NCI-H1930 (cell line): ENCODE measurements at regions not wholly inside any gene's neighbourhood (a gene's known extent, or its start where the extent isn't known, plus 50 kb on each side); places are given as distances from the start of the nearest gene placed in this dataset.
A peak's percentile ranks its signal among the peaks of the same experiment; 100 is the strongest.

Experiments
- DNase-seq, 2 experiments: peaks; one replicate each; lab custom pipeline; 2025; lab: John Stamatoyannopoulos, UW

DNA sequence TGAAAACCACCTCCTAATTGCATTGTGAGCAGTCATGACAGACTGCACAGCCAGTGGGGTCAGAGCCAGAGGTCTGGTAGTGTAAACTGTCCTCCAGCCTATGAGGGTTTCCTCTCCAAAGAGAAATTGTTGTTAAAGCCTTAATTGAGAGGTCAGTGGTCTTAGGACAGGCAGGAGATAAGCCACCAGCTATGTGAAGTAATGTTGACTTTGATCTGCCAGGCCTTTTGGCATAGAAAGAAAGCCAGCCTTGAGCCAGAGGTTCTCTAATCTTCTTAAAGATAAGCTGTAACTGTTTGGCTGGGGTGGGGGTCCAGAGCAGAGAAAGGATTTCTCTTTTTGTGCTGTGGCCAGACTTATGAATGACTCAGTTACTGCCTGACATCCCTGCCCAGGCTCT lies 248.4 kb downstream of the WDR11 start:
- DNase-seq: no peak

DNA sequence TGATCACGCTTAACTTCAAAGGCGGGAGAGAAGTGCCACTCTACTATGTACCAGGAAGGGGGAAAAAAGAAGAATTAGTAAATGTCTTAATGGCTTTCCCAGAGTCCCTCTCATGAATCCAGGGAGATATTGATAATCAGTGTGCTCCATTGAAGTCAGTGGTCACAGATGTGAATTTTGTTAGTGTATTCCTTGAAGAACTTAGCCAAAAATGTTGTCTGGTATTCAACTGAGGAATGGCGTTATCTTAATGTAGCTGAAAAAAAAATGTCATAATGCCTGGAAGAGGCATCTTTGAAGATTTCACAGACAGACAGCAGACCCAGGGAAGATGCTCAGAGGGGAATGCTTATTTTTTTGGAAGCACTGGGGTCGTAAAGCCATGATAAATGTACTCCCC lies 250.4 kb downstream of the WDR11 start:
- no peak for DNase-seq

GRCh38 chr10:121102706-121103105 lies 251.5 kb downstream of the WDR11 start:
- DNase-seq: no peak

DNA sequence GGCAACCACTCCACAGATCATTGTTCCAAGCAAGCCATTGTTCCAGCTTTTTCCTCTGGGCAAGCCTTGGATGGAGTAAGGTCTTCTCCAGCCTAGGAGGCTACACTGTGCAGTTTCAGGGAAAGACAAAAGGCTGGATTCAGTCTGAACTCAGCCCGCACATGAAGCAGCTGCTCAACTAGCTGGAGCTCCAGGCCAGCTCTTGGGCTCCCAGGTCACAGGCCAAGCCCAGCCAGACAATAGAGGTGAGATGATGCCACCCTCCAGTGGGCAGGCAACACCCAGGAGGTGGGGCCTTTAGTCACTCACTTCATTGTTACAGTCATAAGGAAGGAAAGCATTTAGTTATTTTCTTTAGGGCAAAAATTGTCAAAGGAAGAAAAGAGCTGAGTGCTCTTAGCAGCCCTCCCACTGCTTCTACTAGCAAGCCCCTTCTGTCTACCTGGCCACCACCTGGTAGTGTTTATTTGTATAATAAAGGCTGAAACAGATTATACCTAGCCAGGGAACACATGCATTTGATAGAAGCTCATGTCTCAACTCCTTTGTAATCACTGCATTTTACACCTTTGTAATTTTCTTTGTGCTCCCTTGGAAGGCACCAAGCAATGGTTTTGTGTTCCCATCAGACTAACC lies 253.4 kb downstream of the WDR11 start:
- DNase-seq: peak in 1 of 2 experiments; percentile 29

- DNase-seq: no peak
Observed at GRCh38 chr10:121106611-121107010, 255.4 kb downstream of the WDR11 start.

- no peak for DNase-seq
Observed at GRCh38 chr10:121108051-121108450, 256.9 kb downstream of the WDR11 start.

DNA sequence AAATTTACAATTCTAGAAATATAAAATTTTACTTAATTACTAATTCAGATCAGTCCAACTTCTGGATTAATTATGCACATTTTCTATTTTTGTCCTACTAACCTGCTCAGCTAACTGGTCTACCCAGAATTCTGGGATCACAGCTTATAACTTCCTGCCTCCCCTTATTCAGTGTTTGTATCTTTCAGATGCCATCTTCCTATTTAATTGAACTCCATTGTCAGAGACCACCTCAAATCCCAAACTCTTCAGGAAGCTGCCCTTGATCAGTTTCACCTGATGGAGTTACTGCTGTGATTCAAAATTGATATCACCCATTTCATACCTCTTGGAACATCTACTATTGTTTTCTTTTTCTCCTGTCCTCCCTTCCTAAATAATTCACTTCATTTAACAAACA lies 259.2 kb downstream of the WDR11 start:
- no peak for DNase-seq

- DNase-seq: no peak
Observed at GRCh38 chr10:121112136-121112535, 261.0 kb downstream of the WDR11 start.

DNA sequence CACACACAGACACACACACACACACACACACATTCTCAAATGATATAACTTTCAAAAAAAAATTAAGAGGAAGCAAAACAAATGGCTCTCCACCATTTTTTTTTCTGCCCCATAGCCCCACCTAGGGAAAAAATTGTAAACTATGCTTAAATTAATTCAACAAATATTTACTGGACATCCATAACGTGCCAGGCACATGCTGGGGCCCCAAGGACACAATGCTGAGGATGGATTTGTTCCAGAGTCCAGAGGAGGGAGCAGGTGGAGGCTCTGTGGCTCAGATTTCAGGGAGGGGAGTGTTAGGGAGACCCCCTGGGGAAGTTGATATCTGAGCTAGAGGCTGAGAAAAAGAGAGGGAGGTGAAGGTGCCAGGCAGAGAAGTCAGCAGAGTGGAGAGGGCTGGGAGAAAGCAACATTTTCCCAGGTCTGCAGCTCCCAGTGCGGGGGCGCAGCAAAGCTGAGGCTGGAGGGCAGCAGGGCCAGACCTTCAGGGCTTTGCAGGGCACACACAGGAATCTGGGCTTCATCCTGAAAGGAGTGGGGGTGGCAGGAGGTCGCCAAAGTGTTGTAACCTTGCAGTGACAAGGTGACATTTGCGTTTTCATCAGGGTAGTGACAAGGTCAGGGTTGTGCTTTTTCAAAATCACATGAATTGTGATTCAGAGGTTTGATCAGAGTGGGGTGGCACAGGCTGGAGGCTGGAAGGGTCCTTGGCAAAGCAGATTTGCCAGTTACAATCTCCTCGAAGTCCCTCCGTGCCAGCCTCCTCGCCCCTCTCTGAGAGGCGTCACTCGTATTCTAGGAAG lies 261.6 kb downstream of the WDR11 start:
- peak in 1 of 2 experiments; percentile 15 for DNase-seq

DNA sequence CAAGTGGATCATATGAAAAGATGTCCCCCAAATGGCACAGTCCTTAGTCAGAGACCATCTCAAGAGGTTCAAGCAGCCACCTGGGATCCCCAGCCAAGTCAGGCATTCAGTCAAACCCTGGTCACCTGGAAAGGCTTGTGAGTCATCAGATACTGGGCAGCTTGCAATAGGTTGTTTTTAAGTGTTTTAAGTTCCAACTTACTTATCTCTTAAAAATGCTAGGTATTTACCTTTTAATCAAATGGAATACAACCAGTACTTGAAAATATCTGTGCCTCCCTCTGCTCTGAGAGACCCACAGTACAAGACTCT lies 262.2 kb downstream of the WDR11 start:
- no peak for DNase-seq

- DNase-seq: no peak
Observed at GRCh38 chr10:121113911-121114310, 262.7 kb downstream of the WDR11 start.

- DNase-seq: no peak
Observed at GRCh38 chr10:121115154-121115553, 264.0 kb downstream of the WDR11 start.

DNA sequence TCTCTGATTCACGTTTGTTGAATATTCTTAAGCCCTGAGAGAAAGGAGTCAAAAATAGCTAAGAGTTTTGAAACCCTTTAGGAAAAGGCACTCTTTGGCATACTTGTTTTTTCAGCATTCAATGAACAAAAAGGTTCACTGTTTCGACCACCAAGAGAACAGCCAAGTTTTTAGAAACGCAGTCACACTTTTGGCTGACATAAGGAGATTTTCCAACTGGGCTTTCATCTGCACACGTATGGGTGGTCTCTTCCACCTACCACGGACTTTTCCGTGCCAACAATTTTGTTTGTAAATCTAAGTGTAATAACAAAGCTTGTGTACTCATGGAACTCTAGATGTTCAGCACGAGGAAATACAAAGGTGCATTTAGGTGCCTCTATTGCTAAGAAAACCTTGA lies 270.3 kb downstream of the WDR11 start:
- no peak for DNase-seq

DNA sequence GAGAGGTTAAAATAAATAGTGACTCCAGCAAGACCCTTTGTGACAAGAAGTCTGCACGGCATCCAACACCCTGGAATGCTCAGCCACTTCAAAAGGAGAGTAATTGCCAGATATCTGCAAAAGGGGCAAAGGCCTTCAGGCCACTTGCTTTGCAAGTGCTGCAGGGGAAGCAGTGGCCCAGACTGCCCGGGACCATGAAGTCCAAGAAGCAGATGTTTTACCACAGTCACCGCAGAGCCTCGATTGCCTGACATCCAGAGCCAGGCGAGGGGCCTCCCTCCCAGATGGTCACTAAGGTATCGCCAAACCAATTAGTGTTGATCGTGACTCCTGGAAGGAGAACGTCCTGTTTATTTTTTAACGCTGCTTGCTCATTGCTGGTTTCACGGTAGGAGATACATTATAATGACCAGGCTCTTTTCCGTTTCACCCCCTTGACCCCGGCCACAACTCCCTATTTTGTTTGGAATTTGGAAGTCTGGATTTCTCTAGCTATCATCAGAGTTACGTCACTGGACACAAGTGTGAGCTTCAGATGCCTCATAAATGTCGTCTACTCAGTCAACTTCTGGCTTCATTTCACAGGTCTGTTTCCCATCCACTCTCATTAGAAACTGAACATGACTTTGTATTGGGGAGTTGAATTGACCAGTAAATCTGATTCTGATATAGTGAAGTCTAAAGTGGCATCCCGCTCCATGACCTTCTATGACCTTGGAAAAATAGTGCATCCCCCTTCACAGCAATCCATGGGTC lies 276.2 kb downstream of the WDR11 start:
- DNase-seq: no peak

GRCh38 chr10:121128164-121128563 lies 277.0 kb downstream of the WDR11 start:
- no peak for DNase-seq

GRCh38 chr10:121129266-121129665 lies 278.1 kb downstream of the WDR11 start:
- DNase-seq: no peak

- no peak for DNase-seq
Observed at GRCh38 chr10:121130382-121130781, 279.2 kb downstream of the WDR11 start.

DNA sequence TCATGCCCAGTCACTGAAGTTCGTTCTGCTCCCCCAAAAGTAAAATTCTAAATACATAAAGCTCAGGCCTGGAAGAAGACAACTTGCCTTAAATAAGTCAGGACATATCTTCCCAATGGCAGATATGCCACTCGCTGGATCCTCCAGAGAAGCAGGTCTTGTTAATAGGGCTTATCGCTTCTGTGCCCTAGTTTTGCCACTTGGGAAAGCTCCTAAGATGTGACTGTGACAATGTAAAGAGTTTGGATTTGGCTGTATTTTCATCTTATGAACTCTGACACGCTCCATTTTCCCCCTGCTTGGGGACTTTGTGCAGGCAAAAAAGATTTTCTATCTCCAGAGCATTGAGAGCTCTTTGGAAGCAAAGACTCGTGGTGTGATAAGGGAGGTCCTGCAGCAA lies 279.9 kb downstream of the WDR11 start:
- DNase-seq: no peak

- DNase-seq: no peak
Observed at GRCh38 chr10:121131426-121132265, 280.5 kb downstream of the WDR11 start.

DNA sequence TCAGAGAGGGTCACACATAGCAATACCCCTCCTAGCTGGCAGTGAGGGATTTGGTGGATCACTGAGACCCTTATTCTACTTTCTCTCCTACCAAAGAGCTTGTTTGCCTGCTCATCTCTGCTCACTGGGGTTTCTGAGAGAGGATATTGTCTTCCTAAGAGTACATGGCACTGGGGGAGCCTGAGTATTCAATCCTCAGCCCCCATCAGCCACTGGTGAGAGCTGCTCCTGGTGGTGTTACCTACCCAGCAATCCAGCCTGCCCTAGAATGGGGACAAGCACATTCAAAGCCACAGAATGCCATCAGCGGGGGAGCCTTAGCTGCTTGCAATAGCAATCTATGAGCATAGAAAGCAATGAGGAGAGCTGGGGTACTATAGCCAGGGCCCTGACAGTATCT lies 281.1 kb downstream of the WDR11 start:
- DNase-seq: no peak

DNA sequence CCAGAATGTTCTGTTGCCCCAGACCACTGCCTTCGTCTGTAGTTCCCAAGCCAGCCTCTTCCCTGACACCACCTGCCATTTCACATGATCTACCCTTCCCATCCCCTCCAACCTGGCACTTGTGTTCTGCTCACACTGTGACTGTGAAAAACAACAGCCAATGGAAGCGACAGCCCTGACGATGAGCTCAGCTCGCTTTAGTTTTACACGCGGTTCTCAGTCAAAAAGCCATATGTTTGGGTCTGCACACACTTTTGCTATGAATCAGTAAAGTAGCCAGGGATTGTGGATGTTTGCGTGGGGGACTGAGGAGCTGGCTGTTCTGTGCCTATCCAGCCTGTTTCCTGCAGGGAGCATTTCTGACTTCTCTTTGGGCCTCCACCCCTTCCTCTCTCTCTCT lies 282.7 kb downstream of the WDR11 start:
- no peak for DNase-seq

DNA sequence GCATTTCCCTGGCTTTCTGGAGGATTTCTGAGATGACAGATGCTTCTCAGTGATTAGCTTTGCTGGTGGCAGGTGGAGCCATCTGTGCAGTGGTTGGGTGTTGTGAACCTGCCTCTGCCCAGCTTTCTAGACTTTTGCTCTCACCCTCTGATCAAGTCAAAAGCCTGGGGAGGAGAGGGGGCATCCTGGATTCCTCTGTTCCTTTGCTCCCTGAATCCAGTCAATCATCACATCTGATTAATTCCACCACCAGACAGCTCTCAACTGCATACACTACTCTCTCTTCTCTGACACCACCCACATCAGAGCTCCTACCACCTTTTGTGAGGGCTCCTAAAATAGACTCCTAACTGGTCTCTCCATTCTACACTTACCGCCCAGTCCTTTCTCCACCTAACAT lies 283.5 kb downstream of the WDR11 start:
- no peak for DNase-seq
